ENCODE measurements at regions not wholly inside any gene's neighbourhood (a gene's known extent, or its start where the extent isn't known, plus 50 kb on each side); places are given as distances from the start of the nearest gene placed in this dataset.
"Not testable (repeated sequence)": the region's sequence is repeated elsewhere in the genome, so short reads cannot be mapped to it uniquely, and the experiment has no call there.

GRCh38 chr1:147348592-147348991 is 106.1 kb downstream of the CHD1L start:
- not testable (repeated sequence) for H3K36me3 ChIP-seq; H3K4me3 ChIP-seq; H3K27me3 ChIP-seq; H3K9me3 ChIP-seq; DNase-seq (ENCODE audit: low spot score); H3K27ac ChIP-seq; H3K4me1 ChIP-seq

- H3K4me1 ChIP-seq, result no peaks in the 10 kb centered on the region
- H3K27me3 ChIP-seq, result no peaks in the 10 kb centered on the region
- no peaks in the 10 kb centered on the region for H3K9me3 ChIP-seq
- no peak overlapping the region for H3K27ac ChIP-seq
- no peak for DNase-seq (ENCODE audit: low spot score)
- H3K36me3 ChIP-seq, result no peaks in the 10 kb centered on the region
- H3K4me3 ChIP-seq, result no peak overlapping the region
- TF ChIP-seq CTCF (IDR thresholded peaks at IDR 0.05), result no peak
These were observed 107.0 kb downstream of the CHD1L start for GRCh38 chr1:147349533-147349932.

- H3K27ac ChIP-seq, result no peak overlapping the region
- H3K36me3 ChIP-seq, result no peaks in the 10 kb centered on the region
- DNase-seq (ENCODE audit: low spot score), result no peak
- H3K4me3 ChIP-seq, result no peak overlapping the region
- H3K27me3 ChIP-seq, result no peaks in the 10 kb centered on the region
- TF ChIP-seq CTCF (IDR thresholded peaks at IDR 0.05), result no peak
- H3K4me1 ChIP-seq, result no peaks in the 10 kb centered on the region
- no peaks in the 10 kb centered on the region for H3K9me3 ChIP-seq
These were observed 108.8 kb downstream of the CHD1L start for GRCh38 chr1:147351140-147351835.

- TF ChIP-seq CTCF (IDR thresholded peaks at IDR 0.05), result no peak
- peaks cover 0 to 5% of the 10 kb centered on the region in 2 donors for H3K9me3 ChIP-seq
- no peaks in the 10 kb centered on the region for H3K4me1 ChIP-seq
These were observed 135.1 kb downstream of the CHD1L start for GRCh38 chr1:147377263-147378246.

GRCh38 chr1:147379889-147380288 is 137.4 kb downstream of the CHD1L start:
- Histone ChIP-seq H3K36me3 (no peaks in the 10 kb centered on the region), H3K4me3 (no peak overlapping the region), H3K27ac (no peak overlapping the region), H3K4me1 (no peaks in the 10 kb centered on the region), H3K27me3 (no peaks in the 10 kb centered on the region), H3K9me3 (no peaks in the 10 kb centered on the region)
- no peak for DNase-seq (ENCODE audit: low spot score)
- TF ChIP-seq CTCF (IDR thresholded peaks at IDR 0.05), result no peak

More at GRCh38 chr1:147377263-147378246, 135.1 kb downstream of the CHD1L start:
- Histone ChIP-seq H3K27ac (no peak overlapping the region), H3K27me3 (no peaks in the 10 kb centered on the region), H3K4me3 (no peak overlapping the region), H3K36me3 (no peaks in the 10 kb centered on the region)
- DNase-seq (ENCODE audit: low spot score), result no peak

- Histone ChIP-seq H3K4me1 (no peaks in the 10 kb centered on the region), H3K9me3 (no peaks in the 10 kb centered on the region), H3K4me3 (no peak overlapping the region), H3K27ac (no peak overlapping the region), H3K36me3 (no peaks in the 10 kb centered on the region), H3K27me3 (no peaks in the 10 kb centered on the region)
- DNase-seq (ENCODE audit: low spot score), result no peak
- no peak for TF ChIP-seq CTCF (IDR thresholded peaks at IDR 0.05)
These were observed 142.3 kb downstream of the CHD1L start for GRCh38 chr1:147384804-147385203.
